ENCODE measurements at regions not wholly inside any gene's neighbourhood (a gene's known extent, or its start where the extent isn't known, plus 50 kb on each side); places are given as distances from the start of the nearest gene placed in this dataset.

- no peak for TF ChIP-seq CTBP1 (IDR thresholded peaks at IDR 0.05; ENCODE audit: borderline replicate concordance)
- no peak for TF ChIP-seq FOXA1 (IDR thresholded peaks at IDR 0.05)
- no peak for TF ChIP-seq ZNF384 (IDR thresholded peaks at IDR 0.05)
- TF ChIP-seq PKNOX1 (IDR thresholded peaks at IDR 0.05), result no peak
- TF ChIP-seq SUZ12 (IDR thresholded peaks at IDR 0.05), result no peak
- no peak for TF ChIP-seq ELF4 (IDR thresholded peaks at IDR 0.05)
- no peak for TF ChIP-seq FOXM1 (IDR thresholded peaks at IDR 0.05; ENCODE audit: borderline replicate concordance)
- no peak for TF ChIP-seq ARNT (IDR thresholded peaks at IDR 0.05)
- no peak for TF ChIP-seq FOXK2 (IDR thresholded peaks at IDR 0.05)
- TF ChIP-seq TARDBP (IDR thresholded peaks at IDR 0.05), result no peak
Measured at GRCh38 chr5:9869616-9870288, 239.6 kb upstream of the TAS2R1 start.
